Esophagus muscularis mucosa (tissue), 4 donors: ENCODE measurements at regions not wholly inside any gene's neighbourhood (a gene's known extent, or its start where the extent isn't known, plus 50 kb on each side); places are given as distances from the start of the nearest gene placed in this dataset.
"Not testable (repeated sequence)": the region's sequence is repeated elsewhere in the genome, so short reads cannot be mapped to it uniquely, and the experiment has no call there.

ENCODE experiments used
- DNase-seq: peaks from one replicate; pipeline ENCODE4 v3.0.0-alpha.2; 2017; ENCODE audit errors: extremely low spot score
- H3K27ac ChIP-seq, 4 donors: fragments of 200-600 bp; sonication (generic); replicated peaks in 1 of 4; 1 replicate in 3 of 4; 2 replicates in 1 of 4; pipeline ENCODE4 v1.5.1; 2016 to 2019; ENCODE audit warnings: mild to moderate bottlenecking in 1 of 4
- H3K27me3 ChIP-seq, 4 donors: fragments of 200-600 bp; sonication (generic); one replicate each; pipeline versions ENCODE4 v1.5.1 to v1.6.0; 2016 to 2019
- H3K36me3 ChIP-seq, 4 donors: fragments of 200-600 bp; sonication (generic); one replicate each; pipeline ENCODE4 v1.5.1; 2016 to 2019
- H3K4me1 ChIP-seq, 4 donors: fragments of 200-600 bp; sonication (generic); one replicate each; pipeline ENCODE4 v1.5.1; 2016 to 2019
- H3K4me3 ChIP-seq, 4 donors: fragments of 200-600 bp; sonication (generic); 1 replicate in 2 of 4; 2 replicates in 2 of 4; pipeline ENCODE4 v1.5.1; 2016 to 2019; ENCODE audit warnings: mild to moderate bottlenecking in 4 of 4, moderate library complexity in 1 of 4
- H3K9me3 ChIP-seq, 4 donors: fragments of 200-600 bp; sonication (generic); 1 replicate in 3 of 4; 2 replicates in 1 of 4; pipeline ENCODE4 v1.5.1; 2016 to 2019
- CTCF ChIP-seq, 3 experiments: fragments of 200-600 bp in 2 of 3; fragments of 450-650 bp in 1 of 3; sonication (generic) in 2 of 3; IDR thresholded peaks; one replicate each; pipeline ENCODE4 v1.5.1; 2017 to 2019; ENCODE audit warnings: antibody characterized with exemption in 3 of 3, mild to moderate bottlenecking in 2 of 3, moderate library complexity in 1 of 3
- EP300 ChIP-seq: sonication (generic); formaldehyde crosslinking; IDR thresholded peaks from one replicate; pipeline ENCODE4 v1.6.1; 2017; ENCODE audit warnings: antibody characterized with exemption
- POLR2A ChIP-seq: fragments of 450-650 bp; IDR thresholded peaks from one replicate; pipeline ENCODE4 v1.6.1; 2017; ENCODE audit warnings: antibody characterized with exemption, moderate library complexity, mild to moderate bottlenecking, low read depth
- POLR2AphosphoS5 ChIP-seq, 2 donors: sonication (generic); formaldehyde crosslinking; IDR thresholded peaks; one replicate each; pipeline ENCODE4 v1.6.1; 2017; ENCODE audit warnings: antibody characterized with exemption in 2 of 2
- WGBS: methylation state at CpG from one replicate; pipeline ENCODE4 v1.1.5; 2018; 5-methylcytosine and 5-hydroxymethylcytosine counted together
- intact Hi-C: fragments of 100-400 bp; cut with DNase I; formaldehyde crosslinking; loops from one replicate; pipeline ENCODE4 v1.15.1; 2023

- 94% methylated on average over 3 of the region's 3 CpGs for WGBS
- Histone ChIP-seq H3K27me3 (no peaks in the 10 kb centered on the region), H3K9me3 (no peaks in the 10 kb centered on the region), H3K27ac (no peak overlapping the region), H3K4me3 (no peak overlapping the region), H3K36me3 (no peaks in the 10 kb centered on the region), H3K4me1 (no peaks in the 10 kb centered on the region)
- no peak for DNase-seq
- TF ChIP-seq EP300 (no peak), POLR2AphosphoS5 (IDR thresholded peaks at IDR 0.05) (no peak), CTCF (IDR thresholded peaks at IDR 0.05) (no peak), POLR2A (no peak)
- intact Hi-C loops: no loop called here
These were observed 82.8 kb upstream of the PARP8 start for GRCh38 chr5:50583621-50584020.

GRCh38 chr5:50588471-50588870 lies 78.0 kb upstream of the PARP8 start:
- DNase-seq, H3K4me3 ChIP-seq, intact Hi-C loops, H3K27ac ChIP-seq, H3K4me1 ChIP-seq, H3K27me3 ChIP-seq, H3K9me3 ChIP-seq, H3K36me3 ChIP-seq: not testable (repeated sequence)
- 93% methylated on average over 6 of the region's 6 CpGs for WGBS

DNA sequence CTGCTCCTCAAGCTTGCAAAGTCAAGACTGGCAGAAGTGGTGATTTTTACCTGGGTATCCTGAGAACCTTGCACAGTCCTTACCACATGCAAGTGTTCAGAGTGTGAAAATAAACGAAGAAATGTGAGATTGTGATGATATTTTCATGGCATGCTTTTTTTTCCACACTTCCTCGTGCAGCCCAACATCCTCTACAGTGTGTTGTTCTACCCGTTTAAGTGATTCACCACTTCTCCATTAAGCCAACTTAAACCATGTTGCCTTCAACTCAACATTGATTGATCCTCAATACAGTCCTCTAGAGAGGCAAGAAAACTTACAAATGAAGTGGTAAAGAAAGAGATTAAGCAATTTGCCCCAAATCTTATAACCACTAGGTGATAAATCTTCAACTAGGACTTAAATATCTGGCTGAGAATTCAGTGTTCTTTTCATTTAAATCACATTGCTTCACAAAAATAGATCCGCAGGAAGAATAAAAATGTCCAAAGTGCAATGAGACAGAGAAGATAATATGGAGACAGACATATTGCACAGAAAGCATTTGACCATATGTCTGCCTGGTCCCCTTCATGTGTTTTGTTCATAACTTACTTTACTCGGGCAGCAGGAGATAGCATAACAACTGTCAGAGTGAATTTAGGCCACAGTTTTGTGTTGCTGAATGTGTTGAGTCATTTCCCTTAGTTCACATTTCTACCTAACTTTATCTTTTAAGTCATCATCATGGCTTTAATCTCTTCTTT lies 75.8 kb upstream of the PARP8 start:
- H3K27ac ChIP-seq, DNase-seq, H3K36me3 ChIP-seq, H3K4me3 ChIP-seq, H3K27me3 ChIP-seq, intact Hi-C loops, H3K4me1 ChIP-seq, H3K9me3 ChIP-seq: not testable (repeated sequence)
- WGBS: 59% methylated on average over 5 of the region's 5 CpGs

DNA sequence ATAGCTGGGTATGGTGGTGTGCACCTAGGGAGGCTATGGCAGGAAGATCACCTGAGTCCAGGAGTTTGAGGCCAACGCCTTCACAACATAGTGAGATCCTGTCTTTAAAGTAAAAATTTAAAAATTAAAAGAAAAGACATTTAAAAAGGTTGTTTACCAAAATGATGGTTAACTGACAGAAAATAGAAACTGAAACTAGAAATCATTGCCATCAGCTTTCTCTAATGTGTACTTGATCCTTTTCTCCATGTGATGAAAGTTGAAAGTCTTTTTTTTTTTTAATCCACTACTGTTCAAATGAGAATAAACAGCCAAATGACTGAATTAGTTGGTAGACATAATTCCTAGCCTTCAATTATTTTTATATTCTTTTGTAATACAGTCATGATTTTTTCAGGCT lies 75.1 kb upstream of the PARP8 start:
- H3K27ac ChIP-seq, H3K4me1 ChIP-seq, intact Hi-C loops, H3K27me3 ChIP-seq, H3K9me3 ChIP-seq, DNase-seq, H3K4me3 ChIP-seq, H3K36me3 ChIP-seq: not testable (repeated sequence)
- WGBS: 83% methylated on average over 1 of the region's 1 CpG

- no peaks in the 10 kb centered on the region for H3K36me3 ChIP-seq
- WGBS: 57% methylated on average over 1 of the region's 1 CpG
- no peaks in the 10 kb centered on the region for H3K27me3 ChIP-seq
- no peak for TF ChIP-seq POLR2A
- no peak for TF ChIP-seq POLR2AphosphoS5 (IDR thresholded peaks at IDR 0.05)
- no peak for TF ChIP-seq CTCF (IDR thresholded peaks at IDR 0.05)
- no peak for TF ChIP-seq EP300
- H3K27ac ChIP-seq: no peak overlapping the region
- DNase-seq: no peak
- H3K4me3 ChIP-seq: no peak overlapping the region
- H3K9me3 ChIP-seq: no peaks in the 10 kb centered on the region
- no peaks in the 10 kb centered on the region for H3K4me1 ChIP-seq
- intact Hi-C loops: no loop called here
These were observed 72.8 kb upstream of the PARP8 start for GRCh38 chr5:50593681-50594080.

DNA sequence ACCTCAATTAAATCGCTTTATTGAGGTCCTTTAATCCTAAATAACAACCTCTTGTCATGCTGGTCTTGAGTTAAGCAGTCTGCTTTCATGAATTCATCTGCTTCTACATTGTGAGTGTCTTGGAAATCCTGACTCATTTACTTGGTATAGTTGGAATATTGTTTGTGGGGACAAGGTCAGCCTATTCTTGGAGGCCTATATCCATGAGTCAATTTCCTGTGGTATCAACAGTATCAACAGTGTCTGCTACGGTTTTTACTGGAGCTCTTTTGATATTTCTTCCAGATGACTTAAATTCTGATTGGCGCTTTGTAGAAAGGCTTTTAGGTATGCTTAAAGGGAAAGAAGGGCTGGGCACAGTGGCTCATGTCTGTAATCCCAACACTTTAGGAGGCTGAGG lies 71.2 kb upstream of the PARP8 start:
- Histone ChIP-seq H3K4me3 (no peak overlapping the region), H3K27ac (no peak overlapping the region), H3K4me1 (no peaks in the 10 kb centered on the region), H3K27me3 (no peaks in the 10 kb centered on the region), H3K9me3 (no peaks in the 10 kb centered on the region), H3K36me3 (no peaks in the 10 kb centered on the region)
- intact Hi-C loops: no loop called here
- TF ChIP-seq POLR2AphosphoS5 (IDR thresholded peaks at IDR 0.05) (no peak), CTCF (IDR thresholded peaks at IDR 0.05) (no peak), EP300 (no peak), POLR2A (no peak)
- 60% methylated on average over 3 of the region's 3 CpGs for WGBS
- no peak for DNase-seq

DNA sequence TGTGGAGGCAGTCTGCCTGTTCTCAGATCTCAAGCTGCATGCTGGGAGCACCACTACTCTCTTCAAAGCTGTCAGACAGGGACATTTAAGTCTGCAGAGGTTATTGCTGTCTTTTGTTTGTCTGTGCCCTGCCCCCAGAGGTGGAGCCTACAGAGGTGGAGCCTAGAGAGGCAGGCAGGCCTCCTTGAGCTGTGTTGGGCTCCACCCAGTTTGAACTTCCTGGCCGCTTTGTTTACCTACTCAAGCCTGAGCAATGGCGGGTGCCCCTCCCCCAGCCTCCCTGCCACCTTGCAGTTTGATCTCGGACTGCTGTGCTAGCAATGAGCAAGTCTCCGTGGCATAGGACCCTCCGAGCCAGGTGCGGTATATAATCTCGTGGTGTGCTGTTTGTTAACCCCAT lies 64.9 kb upstream of the PARP8 start:
- H3K4me1 ChIP-seq, H3K27ac ChIP-seq, H3K9me3 ChIP-seq, DNase-seq, H3K4me3 ChIP-seq, H3K36me3 ChIP-seq, intact Hi-C loops, H3K27me3 ChIP-seq: not testable (repeated sequence)
- WGBS: 77% methylated on average over 7 of the region's 7 CpGs
